ENCODE measurements at regions not wholly inside any gene's neighbourhood (a gene's known extent, or its start where the extent isn't known, plus 50 kb on each side); places are given as distances from the start of the nearest gene placed in this dataset.

DNA sequence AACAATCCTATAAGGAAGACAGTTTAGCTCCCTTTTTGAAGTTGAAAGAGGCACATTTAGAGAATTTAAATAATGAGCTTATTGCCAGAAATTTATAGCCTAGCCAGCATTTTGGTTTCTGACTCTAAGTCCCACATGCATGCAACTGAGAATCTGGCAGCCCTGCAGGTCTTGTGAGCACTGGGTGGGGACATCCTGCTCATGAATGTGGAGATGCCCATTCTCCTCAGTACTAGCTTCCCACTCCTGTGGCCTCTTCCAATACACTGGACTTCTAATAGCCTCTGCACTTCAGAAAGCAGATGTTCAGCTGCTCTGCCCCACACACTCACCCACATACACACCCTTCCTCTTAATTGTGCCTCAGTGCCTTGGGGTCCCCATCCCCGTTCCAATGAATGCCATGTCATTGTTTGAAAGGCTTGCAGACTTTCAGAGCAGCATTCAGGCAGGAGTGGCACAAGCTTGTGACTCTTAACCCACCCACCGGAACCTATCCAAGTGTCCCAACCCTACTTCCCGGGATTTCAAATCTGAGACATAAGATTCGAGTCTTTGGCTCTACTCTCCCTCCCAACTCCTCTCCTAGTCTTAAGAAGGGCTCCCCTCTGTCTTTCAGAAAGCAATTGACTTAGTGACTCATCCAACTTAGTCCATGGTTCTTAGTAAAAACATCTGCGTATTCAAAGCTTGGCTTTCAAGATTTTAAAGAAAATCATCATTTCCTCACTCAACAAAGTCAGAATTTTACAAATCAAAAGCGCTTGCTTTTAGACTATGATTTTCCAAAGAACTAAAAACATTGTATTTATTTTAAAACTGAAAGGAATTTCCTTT, 80.0 kb upstream of the FREM2 start:
- DNase-seq (ENCODE audit: low read depth in 3 of 3, low spot score in 2 of 3): no peak

DNA sequence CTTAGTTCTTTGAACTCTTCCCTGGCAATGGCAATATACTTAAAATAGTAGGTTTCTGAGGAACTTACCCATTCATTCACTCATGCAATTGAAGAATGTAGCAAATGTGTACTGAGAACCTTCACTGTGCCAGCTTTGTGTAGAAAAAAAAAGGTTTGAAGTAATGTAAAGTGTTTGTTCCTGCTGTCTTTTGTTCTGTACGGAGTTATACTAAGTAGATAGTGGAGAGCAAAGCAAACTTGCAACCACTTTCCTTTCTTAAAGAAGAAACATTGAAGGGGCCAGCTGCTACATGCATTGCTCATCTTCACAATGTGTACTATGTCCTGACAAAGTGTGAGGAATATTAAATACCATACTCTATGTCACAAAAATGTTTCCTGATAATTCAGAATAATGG, 68.9 kb upstream of the FREM2 start:
- no peak for DNase-seq (ENCODE audit: low read depth in 3 of 3, low spot score in 2 of 3)

DNA sequence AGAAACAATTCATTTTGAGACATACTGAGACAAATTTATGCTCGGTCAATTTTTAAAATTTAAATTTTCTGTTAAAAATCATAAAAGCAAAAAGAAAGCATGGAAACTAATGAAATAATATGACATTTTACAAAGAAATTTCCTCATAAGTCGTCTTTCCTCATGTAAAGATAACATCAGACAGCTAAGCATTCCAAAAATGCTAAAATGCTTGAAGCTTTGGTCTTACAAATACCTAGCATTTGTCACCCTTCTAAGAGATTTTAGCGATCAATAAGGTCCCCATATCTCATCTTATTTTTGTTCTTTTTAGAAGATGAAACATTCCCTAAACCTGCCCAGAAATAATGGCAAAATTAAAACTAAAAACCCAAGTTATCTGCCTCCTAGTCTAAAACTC, 68.5 kb upstream of the FREM2 start:
- no peak for DNase-seq (ENCODE audit: low read depth in 3 of 3, low spot score in 2 of 3)

DNA sequence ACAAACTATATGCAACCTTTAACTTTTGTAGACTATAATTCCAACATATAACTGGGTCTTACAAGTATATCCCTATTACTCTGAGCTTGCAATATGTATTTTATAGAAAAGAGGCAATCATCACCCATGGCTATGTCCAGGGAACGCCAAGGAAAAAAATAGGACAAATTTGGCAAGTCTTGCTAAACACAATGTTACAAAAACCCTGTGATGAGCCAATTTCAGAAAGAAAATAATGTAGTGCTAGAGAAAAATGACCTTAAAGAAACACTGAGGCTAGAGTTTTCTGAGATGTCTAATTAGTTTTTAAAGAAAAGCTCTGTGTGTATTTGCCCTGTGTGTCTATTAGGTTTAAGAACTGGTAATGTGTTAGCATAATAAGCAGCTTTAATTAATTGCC, 68.0 kb upstream of the FREM2 start:
- DNase-seq (ENCODE audit: low read depth in 3 of 3, low spot score in 2 of 3): no peak

DNA sequence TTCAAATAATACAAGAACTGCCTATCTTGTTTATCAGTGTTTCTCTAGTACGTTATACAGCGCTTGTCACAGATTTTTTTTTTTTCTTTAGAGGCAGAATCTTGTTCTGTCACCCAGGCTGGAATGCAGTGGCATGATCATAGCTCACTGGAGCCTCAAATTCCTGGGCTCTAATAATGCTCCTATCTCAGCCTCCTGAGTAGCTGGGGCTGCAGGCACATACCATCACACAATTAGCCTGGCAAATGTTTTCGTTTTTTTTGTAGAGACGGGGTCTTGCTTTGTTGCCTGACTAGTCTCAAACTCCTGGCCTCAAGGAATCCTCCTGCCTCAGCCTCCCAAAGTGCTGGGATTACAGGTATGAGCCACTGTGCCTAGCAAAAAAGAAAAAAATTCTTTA, 66.0 kb upstream of the FREM2 start:
- no peak for DNase-seq (ENCODE audit: low read depth in 3 of 3, low spot score in 2 of 3)

DNA sequence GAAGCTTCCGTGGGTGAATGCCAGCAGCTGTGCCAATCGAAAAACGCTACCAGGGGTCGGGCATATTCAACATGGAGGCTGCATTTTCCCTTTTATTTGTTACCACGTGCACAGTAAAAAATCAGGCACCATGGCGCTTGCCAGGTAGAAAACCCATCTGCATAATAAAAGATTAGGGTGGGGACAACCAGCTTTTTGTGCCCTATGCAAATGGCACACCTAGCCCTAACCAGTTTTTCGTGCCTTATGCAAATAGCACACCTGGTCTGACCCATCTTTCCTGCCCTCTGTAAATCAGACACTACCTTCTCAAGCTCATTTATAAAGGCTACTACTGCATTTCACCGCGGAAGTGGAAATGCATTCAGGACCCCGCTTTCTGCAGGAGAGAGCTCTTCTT, 62.1 kb upstream of the FREM2 start:
- no peak for DNase-seq (ENCODE audit: low read depth in 3 of 3, low spot score in 2 of 3)

DNA sequence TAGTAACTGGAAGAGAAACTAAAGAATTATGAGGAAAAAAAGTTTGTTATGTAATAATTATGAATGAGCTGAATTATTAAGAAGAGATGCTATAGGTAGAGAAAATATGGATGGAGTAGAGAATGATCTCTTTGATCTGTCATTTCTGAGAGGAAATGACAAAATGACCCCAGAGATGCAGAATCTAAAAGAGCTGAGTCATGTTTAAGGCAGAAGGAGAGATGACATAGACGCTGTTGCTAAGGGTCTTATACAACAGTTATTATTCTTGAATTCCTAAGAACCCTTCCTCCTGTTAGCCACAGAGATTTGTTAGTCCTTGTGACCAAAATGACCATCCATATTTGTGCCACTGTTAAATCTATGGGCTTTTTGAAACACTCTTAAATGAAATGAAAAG, 58.3 kb upstream of the FREM2 start:
- DNase-seq (ENCODE audit: low read depth in 3 of 3, low spot score in 2 of 3): no peak

DNA sequence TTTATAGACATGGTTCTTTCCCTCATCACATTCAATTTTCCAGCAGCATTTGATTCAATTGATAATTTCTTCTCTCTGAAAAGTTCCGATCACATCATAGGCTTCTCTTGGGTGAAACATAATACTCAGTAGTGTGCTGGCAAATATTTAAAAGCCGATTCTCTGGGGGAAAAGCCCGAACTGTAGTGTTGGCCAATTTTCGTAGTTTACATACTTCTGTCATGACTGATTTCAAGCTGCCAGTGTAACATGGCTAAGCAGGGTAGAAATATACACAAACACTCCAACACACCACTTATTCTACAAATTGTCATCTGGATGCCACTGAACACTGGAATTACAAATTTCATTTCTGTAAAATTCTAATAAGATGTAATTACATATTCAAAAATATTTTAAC, 56.1 kb upstream of the FREM2 start:
- DNase-seq (ENCODE audit: low read depth in 3 of 3, low spot score in 2 of 3): no peak

DNA sequence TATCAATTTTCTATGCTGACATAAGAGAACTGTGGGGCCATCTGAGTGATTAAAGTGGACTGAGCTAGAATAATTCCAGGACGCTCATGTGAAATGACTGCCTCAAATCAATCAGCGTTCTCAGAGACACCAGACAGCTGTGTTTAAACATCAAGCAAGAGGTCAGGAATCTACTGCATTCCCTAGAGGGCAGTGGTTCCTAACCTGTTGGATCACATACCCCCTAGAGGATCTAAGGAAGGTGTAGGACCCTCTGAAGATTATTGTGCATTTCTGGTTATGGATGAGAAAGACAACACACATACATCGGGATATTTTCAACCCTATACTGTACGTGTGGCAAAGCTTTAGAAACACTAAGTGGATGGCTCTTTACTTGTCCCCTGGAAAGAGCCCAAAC, 51.8 kb upstream of the FREM2 start:
- DNase-seq (ENCODE audit: low read depth in 3 of 3, low spot score in 2 of 3): no peak

DNA sequence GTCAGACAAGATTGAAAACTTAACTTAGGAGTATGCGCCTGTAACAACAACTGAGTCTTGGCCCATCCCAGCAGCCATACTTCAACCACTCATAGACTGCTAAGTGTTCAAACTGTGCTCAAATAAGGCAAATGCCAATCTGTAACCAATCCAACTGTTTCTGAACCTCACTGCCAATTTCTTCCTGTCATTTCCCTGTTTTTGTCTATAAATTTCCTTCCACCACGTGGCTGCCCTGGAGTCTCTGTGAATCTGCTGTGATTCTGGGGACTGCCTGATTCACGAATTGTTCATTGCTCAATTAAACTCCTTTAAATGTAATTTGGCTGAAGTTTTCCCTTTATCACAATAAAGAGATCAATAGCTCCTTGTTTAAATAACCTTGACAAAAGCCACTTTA, 50.8 kb upstream of the FREM2 start:
- DNase-seq (ENCODE audit: low read depth in 3 of 3, low spot score in 2 of 3): no peak

DNA sequence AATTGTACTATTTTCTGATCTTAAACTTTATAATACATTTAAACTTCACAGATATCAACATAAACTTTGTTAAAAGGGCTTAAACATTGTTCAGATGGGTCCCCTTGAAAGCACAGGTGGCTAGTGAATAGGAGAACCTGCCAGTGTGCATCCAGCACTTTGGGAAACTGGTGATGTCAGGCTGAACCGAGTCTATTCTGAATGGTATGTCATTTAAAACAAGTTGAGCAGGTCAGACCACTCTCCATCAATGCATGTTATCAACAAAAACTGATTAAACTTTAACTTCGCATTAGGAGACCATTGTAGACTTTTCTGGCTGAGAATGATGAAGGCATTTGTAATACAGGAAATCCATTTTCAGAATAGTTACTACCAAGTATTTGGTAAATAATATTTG, 50.1 kb upstream of the FREM2 start:
- DNase-seq (ENCODE audit: low read depth in 3 of 3, low spot score in 2 of 3): peak; percentile 38 to 55 (median 47)

Data from right renal cortex interstitium (tissue), 3 donors.